GM19240 (cell line): ENCODE measurements at regions not wholly inside any gene's neighbourhood (a gene's known extent, or its start where the extent isn't known, plus 50 kb on each side); places are given as distances from the start of the nearest gene placed in this dataset.
A peak's percentile ranks its signal among the peaks of the same experiment; 100 is the strongest.

ENCODE experiments used
- DNase-seq: peaks from one replicate; pipeline ENCODE4 v3.0.0; 2011; ENCODE audit warnings: low spot score; ENCODE audit not compliant: insufficient read length

DNA sequence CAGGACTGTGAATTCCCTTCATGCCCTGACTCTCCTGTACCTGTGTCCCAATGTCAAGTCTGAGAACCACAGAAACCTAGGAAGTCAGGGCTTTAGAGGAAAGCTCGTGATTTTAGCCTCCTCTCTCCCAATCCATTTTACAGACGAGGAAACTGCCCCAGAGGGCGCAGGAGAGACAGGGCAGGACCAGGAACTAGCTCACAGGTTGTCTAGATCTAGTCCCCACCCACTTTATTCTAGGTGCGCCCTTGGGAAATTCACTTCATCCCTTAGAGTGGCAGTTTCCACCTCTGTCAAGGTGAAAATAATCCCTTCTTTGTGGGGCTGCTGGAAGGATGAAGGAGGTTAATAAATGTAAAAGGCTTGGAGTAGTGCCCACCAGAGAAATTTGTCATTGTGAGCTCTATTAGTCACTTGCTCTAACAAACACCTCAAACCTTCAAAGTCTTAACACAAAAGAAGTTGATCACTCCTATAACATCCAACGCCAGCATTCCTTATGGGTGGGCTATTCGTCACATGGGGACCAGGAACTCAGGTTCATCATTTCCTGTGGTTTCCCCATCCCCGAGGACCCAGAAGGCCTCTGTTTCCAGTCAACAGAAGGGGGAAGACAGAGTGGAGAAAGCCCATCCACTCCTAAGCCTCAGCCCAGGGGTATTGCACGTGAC, 282.3 kb downstream of the XXYLT1 start:
- DNase-seq, result no peak

DNA sequence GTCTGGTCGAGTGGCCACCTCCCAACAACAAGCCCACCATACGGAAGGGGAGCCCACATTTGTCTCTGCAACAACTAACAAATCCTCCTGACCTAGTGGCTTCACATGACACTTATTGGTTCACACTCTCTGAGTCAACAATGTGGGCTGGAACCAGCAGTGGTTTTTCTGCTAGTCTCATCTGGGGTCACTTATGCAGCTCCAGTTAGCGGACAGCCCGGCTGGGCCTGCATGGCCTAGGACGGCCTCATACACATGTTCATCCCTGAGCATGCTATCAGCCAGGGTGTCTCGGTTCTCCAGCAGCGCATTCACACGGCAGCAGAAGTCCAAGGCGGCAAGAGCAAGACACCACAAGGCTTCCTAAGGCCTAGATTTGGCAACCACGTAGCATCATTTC, 281.7 kb downstream of the XXYLT1 start:
- no peak for DNase-seq

DNA sequence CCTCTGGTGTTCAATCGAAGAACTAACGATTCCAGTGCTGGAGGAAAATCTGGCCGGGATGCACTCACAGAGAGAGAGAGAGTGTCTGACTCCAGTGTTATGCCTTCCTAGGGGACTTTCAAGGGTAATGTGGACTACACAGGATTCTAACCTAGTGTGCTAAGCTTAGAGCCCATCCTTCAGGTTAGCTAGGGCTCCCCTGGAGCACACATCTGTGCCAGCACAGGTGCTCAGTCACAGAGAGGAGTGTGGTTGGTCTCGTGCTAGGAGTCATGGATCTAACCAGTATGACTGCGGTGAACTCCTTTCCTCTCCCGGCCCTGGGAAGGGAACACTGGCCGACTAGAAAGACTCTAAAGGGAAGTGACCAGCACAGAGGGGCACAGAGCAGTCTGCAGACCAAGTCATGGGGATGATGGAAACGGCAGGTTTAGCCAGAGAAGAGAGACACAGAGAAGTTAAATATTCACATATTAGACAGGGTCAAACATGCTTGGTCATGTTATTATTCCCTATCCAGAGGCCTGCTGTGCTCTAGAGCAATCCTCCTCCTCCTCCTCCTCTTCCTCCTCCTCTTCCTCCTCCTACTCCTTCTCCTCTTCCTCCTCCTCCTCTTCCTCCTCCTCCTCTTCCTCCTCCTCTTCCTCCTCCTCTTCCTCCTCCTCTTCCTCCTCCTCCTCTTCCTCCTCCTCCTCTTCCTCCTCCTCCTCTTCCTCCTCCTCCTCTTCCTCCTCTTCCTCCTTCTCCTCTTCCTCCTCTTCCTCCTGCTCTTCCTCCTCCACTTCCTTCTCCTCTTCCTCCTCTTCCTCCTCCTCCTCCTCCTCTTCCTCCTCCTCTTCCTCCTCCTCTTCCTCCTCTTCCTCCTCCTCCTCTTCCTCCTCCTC, 280.3 kb downstream of the XXYLT1 start:
- DNase-seq, result no peak

DNA sequence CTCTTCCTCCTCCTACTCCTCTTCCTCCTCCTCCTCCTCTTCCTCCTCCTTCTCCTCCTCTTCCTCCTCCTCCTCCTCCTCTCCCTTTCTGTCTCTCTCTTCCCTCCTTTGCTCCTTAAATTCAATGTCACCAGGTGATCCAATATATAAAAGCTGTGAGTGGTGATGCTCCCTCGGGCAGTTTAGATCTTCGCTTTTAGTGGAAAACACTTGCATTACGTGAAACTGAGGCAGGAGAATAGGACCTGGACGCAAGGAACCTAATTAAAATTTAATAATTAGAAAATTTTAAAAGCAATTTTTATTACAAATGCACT, 279.7 kb downstream of the XXYLT1 start:
- DNase-seq, result no peak

DNA sequence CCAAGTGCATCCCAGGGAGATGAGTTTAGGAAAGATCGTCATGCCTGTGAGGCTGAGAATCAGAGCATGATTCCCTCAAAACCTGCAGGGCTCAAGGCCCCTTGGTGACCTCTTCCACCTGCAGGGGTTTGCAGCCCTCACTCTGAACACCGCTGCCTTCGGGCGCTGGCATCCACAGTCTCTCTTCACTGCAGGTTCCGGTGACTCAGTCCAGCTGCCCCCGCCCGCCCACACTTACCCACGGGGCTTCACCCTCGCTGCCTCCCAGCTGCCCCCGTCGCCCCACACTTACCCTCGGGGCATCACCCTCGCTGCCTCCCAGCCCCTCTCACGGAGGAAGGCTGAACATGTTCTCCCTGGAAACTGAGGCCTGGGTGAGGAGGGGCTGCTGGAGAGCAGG, 277.1 kb downstream of the XXYLT1 start:
- no peak for DNase-seq

DNA sequence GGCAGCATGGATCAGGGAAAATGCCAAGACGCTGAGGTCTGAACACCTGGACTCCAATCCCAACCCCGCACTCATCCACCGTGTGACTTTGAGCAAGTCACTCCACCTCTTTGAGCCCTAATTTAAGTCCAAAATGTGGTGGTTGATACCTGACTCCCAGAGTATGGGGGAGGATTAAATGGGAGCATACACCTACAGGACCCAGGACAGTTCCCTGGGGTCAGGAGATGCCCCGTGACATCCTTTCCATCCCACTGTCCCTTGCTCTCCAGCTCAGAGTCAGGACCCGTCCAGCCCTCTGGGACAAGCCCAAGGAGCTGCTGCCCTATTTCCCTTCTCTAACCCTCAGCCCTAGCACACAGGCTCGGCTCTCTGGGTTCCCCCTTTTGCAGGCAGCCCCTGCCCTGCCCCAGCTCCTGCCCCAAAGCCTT, 276.4 kb downstream of the XXYLT1 start:
- DNase-seq, result no peak

DNA sequence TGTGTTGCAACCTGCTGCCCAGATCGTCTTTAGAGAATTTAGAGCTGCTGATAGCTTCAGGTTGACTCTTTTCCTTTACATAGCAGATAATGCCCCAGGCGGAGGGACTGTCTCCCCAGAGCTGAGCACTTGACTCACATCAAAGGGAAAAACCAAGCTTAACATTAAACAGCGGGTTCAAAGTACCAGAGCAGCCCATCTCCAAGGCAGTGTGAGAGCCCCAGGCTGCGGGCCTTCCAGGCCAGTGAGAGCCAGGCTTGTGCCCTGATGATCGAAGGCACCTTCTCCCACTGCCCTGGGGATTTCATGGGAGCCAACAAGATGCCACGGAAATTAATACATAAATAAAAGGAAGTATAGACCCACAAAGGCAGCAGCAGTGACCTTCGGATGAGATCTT, 275.6 kb downstream of the XXYLT1 start:
- DNase-seq, result no peak

DNA sequence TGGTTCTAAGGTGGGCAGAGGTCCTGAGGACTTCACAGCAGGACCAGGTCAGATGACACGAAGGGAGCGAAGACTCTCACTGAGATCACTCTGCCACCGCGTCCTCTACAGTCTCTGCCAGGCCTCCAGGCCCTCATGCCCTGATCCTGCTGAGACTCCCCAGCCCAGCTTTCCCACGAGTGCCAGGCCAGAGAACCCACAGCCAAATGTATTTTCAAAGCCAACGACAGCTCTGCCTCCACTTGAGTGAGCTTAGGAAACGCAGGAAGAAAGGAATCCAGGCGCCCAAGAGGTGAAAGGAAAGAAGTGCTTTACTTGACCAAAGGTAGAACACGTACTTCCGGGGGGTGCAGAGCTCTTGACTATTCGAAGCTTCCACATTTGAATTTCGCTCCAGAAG, 275.0 kb downstream of the XXYLT1 start:
- DNase-seq, result no peak

DNA sequence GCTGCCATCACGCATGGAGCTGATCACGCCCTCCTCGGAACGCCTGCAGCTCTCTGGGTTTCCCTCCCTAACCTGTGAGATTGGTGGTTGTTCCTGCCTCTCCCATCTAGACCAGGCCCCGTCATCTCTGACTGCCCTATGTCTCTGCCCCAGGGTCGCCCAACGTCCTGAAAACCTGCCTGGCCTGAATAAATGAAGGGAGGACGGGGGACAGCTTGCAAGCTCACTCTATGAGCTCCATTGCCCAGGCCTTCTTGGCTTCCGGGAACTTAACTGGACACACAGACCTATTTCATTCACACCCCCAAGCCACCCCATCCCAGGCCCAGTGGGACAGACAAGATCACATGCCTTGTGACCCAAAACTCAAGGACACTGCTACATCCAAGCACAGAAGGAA, 274.2 kb downstream of the XXYLT1 start:
- no peak for DNase-seq

DNA sequence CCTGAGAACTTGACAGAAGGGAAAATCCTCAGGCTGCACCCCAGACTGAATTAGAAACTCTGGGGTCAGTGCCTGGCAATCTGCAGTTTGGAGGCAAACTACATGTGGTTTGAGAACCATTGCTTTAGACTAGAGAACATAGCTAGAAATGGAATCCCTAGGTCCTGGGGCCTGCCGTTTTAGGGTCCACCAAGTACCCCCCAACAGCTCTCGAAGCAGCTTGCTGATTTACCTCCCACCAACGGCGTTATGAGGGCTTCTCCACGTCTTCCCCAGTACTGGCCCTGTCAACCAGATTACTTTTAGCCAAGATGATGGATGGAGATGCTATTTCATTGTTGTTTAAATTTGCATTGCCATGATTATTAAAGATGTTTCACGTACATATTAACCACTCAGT, 272.5 kb downstream of the XXYLT1 start:
- DNase-seq, result no peak

DNA sequence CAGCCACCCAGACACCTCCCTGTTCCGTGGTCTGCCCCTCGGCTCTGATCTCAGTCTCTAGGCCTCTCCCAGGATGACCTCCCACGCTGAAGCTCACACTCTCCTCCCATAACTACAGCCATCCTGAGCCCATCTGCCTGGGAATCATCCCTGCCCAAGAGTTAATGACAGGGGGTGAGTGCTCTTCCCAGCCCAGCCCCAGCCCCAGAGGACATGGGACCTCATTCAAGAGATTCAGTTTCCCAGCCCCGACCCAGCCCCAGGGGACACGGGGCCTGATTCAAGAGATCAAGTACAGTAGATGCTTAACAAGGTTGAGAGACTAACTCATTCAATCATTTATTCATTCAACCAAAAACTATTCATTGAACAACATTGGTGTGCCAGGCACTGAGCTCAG, 272.0 kb downstream of the XXYLT1 start:
- no peak for DNase-seq

DNA sequence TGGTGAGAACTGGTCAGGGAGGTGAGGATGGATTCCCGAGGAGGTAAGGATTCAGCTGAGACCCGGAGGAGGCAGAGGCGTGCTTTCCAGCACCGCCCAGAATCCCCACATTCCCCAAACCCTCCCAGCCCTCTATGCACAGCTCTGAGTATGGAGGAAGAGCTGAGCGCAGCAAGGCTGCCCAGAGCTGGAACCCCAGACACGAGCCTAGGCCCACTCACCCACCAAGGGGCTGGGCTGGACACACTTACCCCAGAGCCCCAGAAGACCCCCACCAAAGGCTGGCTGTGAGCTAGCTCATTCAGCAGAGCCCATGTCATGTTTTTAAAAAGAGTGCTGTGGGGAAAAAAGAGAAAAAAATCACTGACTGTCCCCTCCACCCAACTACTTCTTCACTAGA, 271.5 kb downstream of the XXYLT1 start:
- no peak for DNase-seq

DNA sequence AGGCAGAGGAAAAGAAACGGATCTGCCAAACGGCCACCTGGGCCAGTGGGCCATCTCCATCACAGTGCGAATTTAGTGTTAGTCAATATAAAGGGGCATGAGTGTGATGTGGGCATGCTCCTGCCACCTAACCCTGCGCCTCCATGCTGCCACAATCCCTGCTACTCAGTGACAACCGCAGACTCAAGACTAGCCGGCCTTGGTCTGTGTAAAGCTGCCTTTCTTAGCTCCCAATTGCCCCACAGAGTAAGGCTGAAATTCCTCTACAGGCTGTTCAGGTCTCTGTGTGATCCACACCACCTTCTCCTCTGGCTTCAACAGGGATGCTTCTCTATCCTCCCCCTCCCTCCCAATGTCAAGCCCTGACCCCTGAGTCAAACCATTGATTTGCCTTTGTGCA, 269.7 kb downstream of the XXYLT1 start:
- DNase-seq, result no peak

DNA sequence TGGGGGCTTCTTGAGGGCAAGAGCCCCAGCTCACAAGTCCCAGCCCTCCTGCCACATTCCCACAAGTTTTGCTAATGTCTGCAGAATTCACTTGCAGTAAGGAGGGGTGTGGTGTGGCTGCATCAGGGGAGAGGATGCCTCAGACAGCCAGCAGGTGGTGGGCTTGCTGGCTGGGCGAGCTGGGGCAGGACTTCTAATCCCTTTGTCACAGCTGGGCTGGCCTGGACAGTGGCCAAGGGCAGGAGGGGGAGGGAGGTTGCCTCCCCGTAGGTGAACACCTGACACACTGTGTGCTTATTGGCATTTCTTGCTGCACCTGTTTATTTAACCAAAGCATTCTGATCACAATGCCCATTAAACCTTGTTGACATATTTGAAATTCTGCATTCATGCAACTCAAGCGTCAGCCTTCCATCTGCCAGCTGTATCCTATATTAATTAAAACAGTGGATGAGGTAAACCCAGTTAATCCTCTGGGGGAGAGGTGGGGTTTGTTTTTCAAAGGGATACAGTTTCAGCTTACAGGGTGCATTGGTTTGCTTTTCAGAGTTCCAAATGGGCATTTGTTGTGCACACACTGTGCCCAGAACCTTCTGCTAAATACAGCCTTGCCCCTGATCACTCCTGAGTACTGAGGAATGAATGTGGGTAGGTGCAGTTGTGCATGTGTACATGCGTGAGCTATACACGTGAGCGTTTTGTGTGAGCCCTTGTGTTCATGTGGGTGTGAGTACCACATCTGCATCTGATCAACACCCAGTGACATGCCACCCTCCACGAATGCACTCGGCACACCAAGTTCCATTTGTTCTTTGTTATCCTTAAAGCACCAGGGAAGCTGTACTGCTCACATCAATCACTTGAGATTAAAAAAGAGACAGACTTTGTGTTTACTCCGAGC, 268.7 kb downstream of the XXYLT1 start:
- peak; percentile 46 for DNase-seq

DNA sequence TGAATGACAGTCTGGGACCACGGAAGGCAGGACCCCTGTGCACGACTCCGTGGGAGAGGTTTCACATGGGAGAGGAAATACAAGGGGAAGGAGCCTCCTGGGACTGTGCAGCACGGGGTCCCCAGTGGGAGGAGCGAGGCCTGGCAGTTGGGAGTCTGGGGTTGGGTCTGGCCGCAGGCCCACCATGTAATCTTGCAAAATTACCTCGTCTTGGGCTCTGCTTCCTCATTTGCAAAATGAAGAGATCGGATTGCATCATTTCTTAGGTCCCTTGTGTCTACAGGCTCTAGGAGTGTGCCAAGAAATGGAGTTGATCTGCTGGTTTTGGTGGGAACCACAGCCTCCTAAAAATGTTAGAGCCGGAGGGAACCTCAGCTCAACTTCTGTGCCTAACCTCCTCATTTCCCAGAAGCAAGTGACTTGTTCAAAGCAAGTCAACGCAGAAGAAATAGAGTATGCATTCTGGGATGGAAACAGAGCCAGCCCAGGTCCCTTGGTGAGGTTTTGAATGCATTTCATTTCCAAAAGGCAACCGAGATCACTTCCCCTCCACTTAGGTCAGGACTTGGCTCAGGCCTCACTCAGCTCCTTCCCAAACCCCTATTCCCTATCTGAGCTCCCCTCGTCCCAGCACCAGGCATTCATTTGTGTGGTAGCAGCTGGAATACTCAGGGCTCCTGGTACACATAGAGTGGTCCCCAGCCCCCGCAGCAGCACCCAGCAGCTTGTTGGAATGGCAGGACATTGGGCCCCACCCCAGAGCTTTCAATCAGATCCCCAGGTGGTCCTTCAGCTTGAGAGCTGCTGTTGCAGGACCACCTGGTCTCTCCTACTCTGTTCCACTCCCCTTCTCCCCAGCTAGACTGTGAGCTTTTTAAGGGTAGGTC, 267.7 kb downstream of the XXYLT1 start:
- DNase-seq, result no peak

DNA sequence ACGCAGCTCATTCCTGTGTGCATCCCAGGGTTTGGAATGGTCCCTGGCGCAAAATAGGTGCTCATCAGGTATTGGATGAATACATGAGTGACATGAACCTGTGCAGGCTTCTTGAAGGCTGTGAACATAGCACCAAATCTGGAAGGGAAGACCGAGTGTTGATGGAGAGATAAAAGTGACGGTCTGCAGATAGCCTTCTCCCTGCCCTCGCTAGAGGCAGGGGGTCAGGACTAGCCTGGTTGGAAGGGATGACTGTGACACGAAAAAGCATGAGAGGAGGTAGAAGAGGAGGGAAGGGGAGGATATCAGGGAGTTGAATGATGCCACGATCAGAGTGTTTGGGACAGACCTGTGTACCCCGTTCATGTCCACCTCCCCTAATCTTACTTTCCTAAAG, 267.1 kb downstream of the XXYLT1 start:
- no peak for DNase-seq

DNA sequence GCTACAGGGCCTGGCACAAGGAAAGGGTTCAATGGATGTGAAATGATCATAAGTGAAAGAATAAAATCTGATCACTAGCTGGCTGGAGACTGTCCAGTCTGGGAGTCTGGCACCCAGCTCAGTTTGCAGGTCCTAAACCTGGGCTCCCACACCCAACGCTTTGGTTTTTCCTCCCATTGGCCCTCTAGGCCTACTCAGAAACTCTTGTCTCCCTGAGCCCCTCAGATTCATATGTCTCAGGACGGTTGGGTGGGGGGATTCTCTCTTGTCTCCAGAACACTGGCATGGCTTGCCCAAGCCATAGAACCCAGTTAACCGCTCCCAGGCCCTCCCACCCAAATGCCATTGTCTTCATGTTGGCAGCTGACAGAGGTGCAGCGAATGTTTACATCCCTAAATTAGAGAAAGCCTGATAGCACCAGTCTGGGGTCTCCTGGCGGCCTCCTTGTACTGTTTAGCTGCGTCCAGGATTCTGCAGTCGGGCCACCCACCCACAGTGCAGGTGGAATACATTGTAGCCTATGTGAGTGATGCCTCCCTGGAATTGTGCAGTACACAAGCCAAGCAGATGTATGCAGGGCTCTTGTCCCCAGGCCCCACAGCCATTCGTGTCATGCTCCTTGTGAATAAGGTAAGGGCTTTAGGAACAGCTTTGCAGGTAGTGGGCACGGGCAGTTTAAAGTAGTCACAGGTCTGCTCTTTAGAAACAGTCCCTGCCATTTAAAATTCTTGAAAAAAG, 266.3 kb downstream of the XXYLT1 start:
- DNase-seq, result no peak

DNA sequence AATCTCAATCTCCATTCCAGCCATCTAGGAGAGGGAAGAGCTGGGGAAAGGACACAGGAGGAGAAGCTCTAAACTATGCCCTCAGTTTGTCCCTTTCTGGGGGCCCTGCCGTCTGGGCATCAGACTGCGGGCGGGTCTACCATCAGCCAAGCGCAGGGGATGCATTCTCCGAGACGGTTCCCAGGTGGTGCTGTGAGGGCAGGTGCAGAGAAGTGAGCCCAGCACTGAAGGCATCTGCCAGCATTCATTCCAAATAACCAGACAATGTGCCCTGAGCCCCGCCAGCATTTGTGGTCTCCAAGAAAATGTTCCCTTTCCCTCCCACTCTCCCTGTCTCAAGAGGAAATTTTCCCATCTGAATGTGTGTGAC, 265.7 kb downstream of the XXYLT1 start:
- DNase-seq, result no peak

DNA sequence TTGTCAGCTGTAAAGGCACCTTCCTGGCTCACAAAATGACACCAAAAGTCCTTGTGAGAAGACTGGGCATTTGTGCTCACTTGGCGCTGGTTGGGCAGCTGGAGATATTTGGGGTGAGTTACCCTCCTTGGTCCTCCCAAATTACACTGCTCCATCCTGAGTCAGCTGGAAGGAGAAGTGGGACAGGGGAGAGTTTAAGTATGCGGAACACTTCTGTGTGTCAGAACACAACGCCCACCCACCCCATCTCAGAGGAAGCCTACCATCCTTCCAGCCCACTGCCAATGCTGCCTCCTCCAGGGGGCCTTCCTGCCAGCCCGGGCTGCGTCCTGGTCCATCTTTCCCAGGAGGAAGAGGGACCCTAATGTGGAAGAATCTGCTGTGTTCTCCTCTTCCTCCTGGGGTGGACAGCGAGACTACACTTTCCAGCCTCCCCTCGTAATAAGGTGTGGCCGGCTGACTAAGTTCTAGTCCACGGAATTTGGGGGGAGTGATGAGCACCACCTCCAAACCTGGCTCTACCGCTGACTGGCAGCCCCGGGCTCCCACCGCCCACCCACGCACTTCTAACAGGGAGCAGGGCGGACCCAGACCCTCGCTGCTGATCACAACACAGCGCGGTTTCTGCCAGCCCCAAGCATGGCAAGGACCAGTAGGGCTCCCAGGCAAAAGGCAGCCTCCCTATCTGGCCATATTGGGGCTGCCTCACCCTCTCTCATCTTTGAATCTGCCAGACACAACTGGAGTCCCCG, 265.0 kb downstream of the XXYLT1 start:
- DNase-seq, result no peak

DNA sequence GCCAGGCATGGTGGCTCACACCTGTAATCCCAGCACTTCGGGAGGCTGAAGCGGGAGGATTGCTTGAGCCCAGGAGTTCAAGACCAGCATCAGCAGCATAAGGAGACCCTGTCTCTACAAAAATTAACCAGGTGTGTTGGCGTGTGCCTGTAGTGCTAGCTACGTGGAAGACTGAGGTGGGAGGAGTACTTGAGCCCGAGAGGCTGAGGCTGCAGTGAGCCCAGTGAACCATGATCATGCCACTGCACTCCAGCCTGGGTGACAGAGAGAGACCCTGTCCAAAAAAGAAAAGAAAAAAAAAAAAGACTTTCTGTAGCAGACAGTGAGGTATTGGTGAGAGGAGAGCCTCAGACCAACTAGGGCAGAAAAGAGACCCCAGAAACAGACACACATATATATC, 263.8 kb downstream of the XXYLT1 start:
- no peak for DNase-seq
